MCF 10A (cell line): ENCODE measurements at regions not wholly inside any gene's neighbourhood (a gene's known extent, or its start where the extent isn't known, plus 50 kb on each side); places are given as distances from the start of the nearest gene placed in this dataset.
"Not testable (repeated sequence)": the region's sequence is repeated elsewhere in the genome, so short reads cannot be mapped to it uniquely, and the experiment has no call there.

ENCODE experiments used
- BruUV-seq: library from RNA; stranded (reverse); fragments of 400-500 nt; replicated peaks from 2 replicates; lab custom pipeline; 2021; lab: Mats Ljungman, UMichigan
- CTCF ChIA-PET: fragments of 300-600 bp; sonication (Branson Sonifier 250); formaldehyde crosslinking; extraction: SDS; loops from one replicate; lab custom pipeline; 2021; ENCODE audit warnings: antibody characterized with exemption, inconsistent platforms; lab: Yijun Ruan, JAX
- POLR2A ChIA-PET: fragments of 300-600, 350-650 bp; sonication (Branson Sonifier 250); formaldehyde crosslinking; extraction: SDS; loops from one replicate; lab custom pipeline; 2020; ENCODE audit warnings: antibody characterized with exemption, inconsistent platforms; lab: Yijun Ruan, JAX
- DNase-seq: peaks from one replicate; pipeline ENCODE4 v3.0.0-alpha.2; 2018; ENCODE audit not compliant: unreplicated experiment
- H3K27ac Mint-ChIP-seq: one replicate; pipeline ENCODE4 v1.8.0; 2022; ENCODE audit warnings: mild to moderate bottlenecking, low read depth, mixed read lengths; ENCODE audit not compliant: unreplicated experiment
- H3K27me3 Mint-ChIP-seq: one replicate; pipeline ENCODE4 v1.8.0; 2022; ENCODE audit warnings: mixed read lengths; ENCODE audit not compliant: insufficient read depth, unreplicated experiment
- H3K36me3 Mint-ChIP-seq: one replicate; pipeline ENCODE4 v1.8.0; 2022; ENCODE audit warnings: mild to moderate bottlenecking, moderate library complexity, mixed read lengths; ENCODE audit not compliant: insufficient read depth, unreplicated experiment
- H3K4me1 Mint-ChIP-seq: one replicate; pipeline ENCODE4 v1.8.0; 2022; ENCODE audit warnings: mixed read lengths; ENCODE audit not compliant: insufficient read depth, unreplicated experiment
- H3K4me3 Mint-ChIP-seq: one replicate; pipeline ENCODE4 v1.8.0; 2022; ENCODE audit warnings: mild to moderate bottlenecking, moderate library complexity, mixed read lengths; ENCODE audit not compliant: unreplicated experiment
- H3K9me3 Mint-ChIP-seq: one replicate; pipeline ENCODE4 v1.8.0; 2022; ENCODE audit warnings: mixed read lengths; ENCODE audit not compliant: unreplicated experiment
- intact Hi-C: fragments of 100-400 bp; cut with micrococcal nuclease; formaldehyde crosslinking; loops from 2 replicates; pipeline ENCODE4 v1.14.1; 2022
- TF ChIP-seq, protein P1 (sequence below): fragments of 200-600 bp; IDR thresholded peaks from one replicate; pipeline ENCODE4 v1.8.0; 2022; ENCODE audit warnings: antibody characterized with exemption, mild to moderate bottlenecking; ENCODE audit not compliant: unreplicated experiment

DNA sequence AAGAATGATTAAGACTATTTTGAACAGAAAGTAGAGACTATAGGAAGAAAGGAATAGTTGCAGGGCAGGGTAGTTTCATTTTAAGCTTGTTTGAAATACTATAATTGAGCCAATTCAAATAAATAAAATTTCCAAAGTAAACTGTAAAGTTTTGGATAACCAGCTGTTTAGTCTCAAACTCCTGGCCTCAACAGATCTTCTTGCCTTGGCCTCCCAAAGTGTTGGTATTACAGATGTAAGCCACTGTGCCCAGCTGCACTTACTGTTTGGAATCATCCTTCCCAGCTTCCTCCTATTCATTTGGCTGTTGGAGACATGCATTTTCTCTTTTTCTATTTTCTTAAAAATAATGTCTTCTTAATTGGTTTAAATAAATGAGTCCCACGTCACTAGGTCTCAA, 231.0 kb downstream of the NNT start:
- POLR2A ChIA-PET: no interaction called here
- intact Hi-C loops: loop anchor here (10.0 kb wide), 1 partner anchor 99 kb away; no protein-coding TSS in a partner anchor
- no peak for DNase-seq
- Mint-ChIP-seq H3K4me1 (peaks cover 11% of the 10 kb centered on the region), H3K4me3 (no peak overlapping the region), H3K27me3 (no peaks in the 10 kb centered on the region), H3K36me3 (no peaks in the 10 kb centered on the region), H3K9me3 (peaks cover 8% of the 10 kb centered on the region), H3K27ac (no peak overlapping the region)
- BruUV-seq: no TSS peak
- TF ChIP-seq, protein P1, sequence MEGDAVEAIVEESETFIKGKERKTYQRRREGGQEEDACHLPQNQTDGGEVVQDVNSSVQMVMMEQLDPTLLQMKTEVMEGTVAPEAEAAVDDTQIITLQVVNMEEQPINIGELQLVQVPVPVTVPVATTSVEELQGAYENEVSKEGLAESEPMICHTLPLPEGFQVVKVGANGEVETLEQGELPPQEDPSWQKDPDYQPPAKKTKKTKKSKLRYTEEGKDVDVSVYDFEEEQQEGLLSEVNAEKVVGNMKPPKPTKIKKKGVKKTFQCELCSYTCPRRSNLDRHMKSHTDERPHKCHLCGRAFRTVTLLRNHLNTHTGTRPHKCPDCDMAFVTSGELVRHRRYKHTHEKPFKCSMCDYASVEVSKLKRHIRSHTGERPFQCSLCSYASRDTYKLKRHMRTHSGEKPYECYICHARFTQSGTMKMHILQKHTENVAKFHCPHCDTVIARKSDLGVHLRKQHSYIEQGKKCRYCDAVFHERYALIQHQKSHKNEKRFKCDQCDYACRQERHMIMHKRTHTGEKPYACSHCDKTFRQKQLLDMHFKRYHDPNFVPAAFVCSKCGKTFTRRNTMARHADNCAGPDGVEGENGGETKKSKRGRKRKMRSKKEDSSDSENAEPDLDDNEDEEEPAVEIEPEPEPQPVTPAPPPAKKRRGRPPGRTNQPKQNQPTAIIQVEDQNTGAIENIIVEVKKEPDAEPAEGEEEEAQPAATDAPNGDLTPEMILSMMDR: no peak
- CTCF ChIA-PET: no interaction called here

- CTCF ChIA-PET, H3K27me3 Mint-ChIP-seq, H3K4me1 Mint-ChIP-seq, DNase-seq, intact Hi-C loops, H3K27ac Mint-ChIP-seq, BruUV-seq, H3K4me3 Mint-ChIP-seq, POLR2A ChIA-PET, H3K36me3 Mint-ChIP-seq: not testable (repeated sequence)
- H3K9me3 Mint-ChIP-seq: peaks cover 13% of the 10 kb centered on the region
These were observed 221.5 kb downstream of the NNT start for GRCh38 chr5:43824325-43824964.

- BruUV-seq, H3K27me3 Mint-ChIP-seq, H3K36me3 Mint-ChIP-seq, H3K4me1 Mint-ChIP-seq, H3K27ac Mint-ChIP-seq, DNase-seq, intact Hi-C loops, H3K4me3 Mint-ChIP-seq: not testable (repeated sequence)
- ChIA-PET POLR2A (interaction anchor here (1.3 kb wide), 1 partner anchor 105 kb away, joined by 3 read pairs; no protein-coding TSS in a partner anchor), CTCF (interaction anchor here (0.6 kb wide), 1 partner anchor 544 kb away, joined by 3 read pairs; no protein-coding TSS in a partner anchor)
- H3K9me3 Mint-ChIP-seq: peaks cover 22% of the 10 kb centered on the region
These were observed 215.4 kb downstream of the NNT start for GRCh38 chr5:43818394-43818793.

DNA sequence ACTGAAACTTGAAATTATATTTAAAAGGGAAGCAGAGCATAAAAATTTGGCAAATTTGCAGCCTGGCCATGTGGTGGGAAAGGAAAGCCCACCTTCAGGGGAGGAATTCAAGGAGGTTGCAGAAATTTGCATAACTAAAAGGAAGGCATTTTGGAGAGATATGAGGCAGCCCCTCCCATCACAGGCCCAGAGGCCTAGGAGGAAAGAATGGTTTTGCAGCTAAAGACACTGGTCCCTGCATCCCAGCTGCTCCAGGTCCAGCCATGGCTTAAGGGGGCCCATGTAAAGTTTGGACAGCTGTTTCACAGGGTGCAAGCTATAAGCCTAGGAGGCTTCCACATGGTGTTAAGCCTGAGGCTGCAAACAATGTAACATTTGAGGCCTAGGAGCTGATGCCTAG, 212.5 kb downstream of the NNT start:
- Mint-ChIP-seq H3K27me3 (no peaks in the 10 kb centered on the region), H3K4me1 (no peaks in the 10 kb centered on the region), H3K27ac (no peak overlapping the region), H3K9me3 (peaks cover 41% of the 10 kb centered on the region), H3K4me3 (no peak overlapping the region), H3K36me3 (no peaks in the 10 kb centered on the region)
- BruUV-seq: no TSS peak
- ChIA-PET POLR2A (no interaction called here), CTCF (interaction anchor here (0.5 kb wide), 1 partner anchor 499 kb away, joined by 3 read pairs; no protein-coding TSS in a partner anchor)
- TF ChIP-seq, protein P1: no peak
- intact Hi-C loops: no loop called here
- DNase-seq: no peak

- ChIA-PET CTCF (no interaction called here), POLR2A (no interaction called here)
- no peak overlapping the region for H3K27ac Mint-ChIP-seq
- intact Hi-C loops: no loop called here
- no peaks in the 10 kb centered on the region for H3K27me3 Mint-ChIP-seq
- no peak for DNase-seq
- no peaks in the 10 kb centered on the region for H3K9me3 Mint-ChIP-seq
- no peaks in the 10 kb centered on the region for H3K36me3 Mint-ChIP-seq
- no TSS peak for BruUV-seq
- H3K4me1 Mint-ChIP-seq: peaks cover 12% of the 10 kb centered on the region
- TF ChIP-seq, protein P1: no peak
- H3K4me3 Mint-ChIP-seq: no peak overlapping the region
These were observed 201.7 kb downstream of the NNT start for GRCh38 chr5:43804723-43805122.
